DND-41 (cell line): ENCODE measurements at regions not wholly inside any gene's neighbourhood (a gene's known extent, or its start where the extent isn't known, plus 50 kb on each side); places are given as distances from the start of the nearest gene placed in this dataset.

Source experiments
- ATAC-seq: fragments of 200-7000 bp; cut with Tn5 transposase; 3 replicates; pipeline ENCODE4 v1.9.1; 2021; ENCODE audit warnings: low read depth; ENCODE audit not compliant: insufficient read depth
- DNase-seq: peaks from one replicate; pipeline ENCODE4 v3.0.0-alpha.2; 2020
- H2AFZ ChIP-seq: 2 replicates; pipeline ENCODE4 v1.6.0; 2012; ENCODE audit warnings: low read depth, low read length
- H3K27ac ChIP-seq: 2 replicates; pipeline ENCODE4 v1.5.1; 2012; ENCODE audit warnings: low read length, inconsistent platforms
- H3K27me3 ChIP-seq: fragments of 200-600 bp; sonication (generic); 2 replicates; pipeline ENCODE4 v1.6.0; 2012; ENCODE audit warnings: low read length, mild to moderate bottlenecking, inconsistent platforms; ENCODE audit not compliant: insufficient read depth, poor library complexity
- H3K36me3 ChIP-seq: 2 replicates; pipeline ENCODE4 v1.5.1; 2012; ENCODE audit warnings: low read length, inconsistent platforms; ENCODE audit not compliant: insufficient read depth
- H3K4me1 ChIP-seq: 2 replicates; pipeline ENCODE4 v1.5.1; 2012; ENCODE audit warnings: mild to moderate bottlenecking, low read length; ENCODE audit not compliant: insufficient read depth
- H3K4me2 ChIP-seq: 2 replicates; pipeline ENCODE4 v1.6.0; 2012; ENCODE audit warnings: mild to moderate bottlenecking, moderate library complexity, low read length, inconsistent platforms; ENCODE audit not compliant: insufficient read depth
- H3K4me3 ChIP-seq, 2 experiments: fragments of 200-600 bp in 1 of 2; shearing (Covaris generic) in 1 of 2; 2 replicates each; pipeline ENCODE4 v1.5.1; 2012 to 2016; ENCODE audit warnings: inconsistent platforms in 2 of 2, low read length in 2 of 2, mild to moderate bottlenecking in 2 of 2, low read depth in 1 of 2, moderate library complexity in 1 of 2
- H3K79me2 ChIP-seq: 2 replicates; pipeline ENCODE4 v1.6.0; 2012; ENCODE audit warnings: low read length, inconsistent platforms; ENCODE audit not compliant: insufficient read depth
- H3K9ac ChIP-seq: 2 replicates; pipeline ENCODE4 v1.6.0; 2012; ENCODE audit warnings: low read depth, mild to moderate bottlenecking, inconsistent platforms, low read length, moderate library complexity
- H3K9me3 ChIP-seq: 2 replicates; pipeline ENCODE4 v1.5.1; 2012; ENCODE audit warnings: low read length, moderate library complexity, mild to moderate bottlenecking, inconsistent platforms; ENCODE audit not compliant: insufficient read depth, severe bottlenecking
- H4K20me1 ChIP-seq: 2 replicates; pipeline ENCODE4 v1.6.0; 2012; ENCODE audit warnings: low read length; ENCODE audit not compliant: insufficient read depth
- CTCF ChIP-seq: IDR thresholded peaks from 2 replicates; pipeline ENCODE4 v1.5.1; 2012; ENCODE audit warnings: borderline replicate concordance, low read length, moderate library complexity, mild to moderate bottlenecking; ENCODE audit not compliant: poor library complexity, severe bottlenecking; ENCODE audit errors: extremely low read depth
- EZH2 ChIP-seq: IDR thresholded peaks from 3 replicates; pipeline ENCODE4 v1.6.1; 2012; ENCODE audit warnings: borderline replicate concordance, low read depth, mild to moderate bottlenecking, moderate library complexity, low read length, inconsistent platforms; ENCODE audit not compliant: severe bottlenecking

GRCh38 chr3:81320862-81321261 is 440.6 kb downstream of the GBE1 start:
- Histone ChIP-seq H3K9me3 (no peaks in the 10 kb centered on the region), H3K9ac (no peak overlapping the region), H2AFZ (no peak overlapping the region), H4K20me1 (no peaks in the 10 kb centered on the region), H3K4me3 (no peak overlapping the region), H3K4me1 (no peaks in the 10 kb centered on the region), H3K36me3 (no peaks in the 10 kb centered on the region), H3K27me3 (no peaks in the 10 kb centered on the region), H3K27ac (no peak overlapping the region), H3K4me2 (no peak overlapping the region), H3K79me2 (no peaks in the 10 kb centered on the region)
- ATAC-seq (no peak), DNase-seq (no peak)
- TF ChIP-seq EZH2 (no peak), CTCF (no peak)

GRCh38 chr3:81315030-81315429 is 446.4 kb downstream of the GBE1 start:
- H3K4me2 ChIP-seq = no peak overlapping the region
- H4K20me1 ChIP-seq = no peaks in the 10 kb centered on the region
- TF ChIP-seq EZH2 (no peak), CTCF (no peak)
- no peak overlapping the region for H2AFZ ChIP-seq
- no peak overlapping the region for H3K9ac ChIP-seq
- H3K4me1 ChIP-seq = no peaks in the 10 kb centered on the region
- H3K79me2 ChIP-seq = no peaks in the 10 kb centered on the region
- H3K9me3 ChIP-seq = no peaks in the 10 kb centered on the region
- no peaks in the 10 kb centered on the region for H3K36me3 ChIP-seq
- DNase-seq = no peak
- no peak overlapping the region for H3K4me3 ChIP-seq
- no peak overlapping the region for H3K27ac ChIP-seq
- no peak for ATAC-seq
- no peaks in the 10 kb centered on the region for H3K27me3 ChIP-seq

GRCh38 chr3:81311321-81311720 is 450.1 kb downstream of the GBE1 start:
- Histone ChIP-seq H3K36me3 (no peaks in the 10 kb centered on the region), H3K4me2 (no peak overlapping the region), H3K79me2 (no peaks in the 10 kb centered on the region), H3K4me1 (no peaks in the 10 kb centered on the region), H3K9me3 (no peaks in the 10 kb centered on the region), H4K20me1 (no peaks in the 10 kb centered on the region), H3K27me3 (no peaks in the 10 kb centered on the region), H3K4me3 (no peak overlapping the region), H3K9ac (no peak overlapping the region), H2AFZ (no peak overlapping the region), H3K27ac (no peak overlapping the region)
- DNase-seq = no peak
- ATAC-seq = no peak
- no peak for TF ChIP-seq CTCF
- no peak for TF ChIP-seq EZH2

GRCh38 chr3:81308306-81308705 is 453.1 kb downstream of the GBE1 start:
- no peak overlapping the region for H2AFZ ChIP-seq
- H3K36me3 ChIP-seq = no peaks in the 10 kb centered on the region
- H3K9me3 ChIP-seq = no peaks in the 10 kb centered on the region
- H3K27ac ChIP-seq = no peak overlapping the region
- H3K4me2 ChIP-seq = no peak overlapping the region
- no peaks in the 10 kb centered on the region for H3K4me1 ChIP-seq
- no peaks in the 10 kb centered on the region for H4K20me1 ChIP-seq
- H3K79me2 ChIP-seq = no peaks in the 10 kb centered on the region
- H3K27me3 ChIP-seq = no peaks in the 10 kb centered on the region
- ATAC-seq (no peak), DNase-seq (no peak)
- H3K9ac ChIP-seq = no peak overlapping the region
- TF ChIP-seq CTCF (no peak), EZH2 (no peak)
- no peak overlapping the region for H3K4me3 ChIP-seq
